WERI-Rb-1 (cell line): ENCODE measurements at regions not wholly inside any gene's neighbourhood (a gene's known extent, or its start where the extent isn't known, plus 50 kb on each side); places are given as distances from the start of the nearest gene placed in this dataset.

Experiments used
- DNase-seq: peaks from one replicate; pipeline ENCODE4 v3.0.0-alpha.2; 2020
- H3K27ac ChIP-seq: fragments of 250-450 bp; sonication (Bioruptor Pico); 2 replicates; pipeline ENCODE4 v1.5.1; 2020; ENCODE audit warnings: mild to moderate bottlenecking, moderate library complexity
- H3K27me3 ChIP-seq: fragments of 250-450 bp; sonication (Bioruptor Pico); 2 replicates; pipeline ENCODE4 v1.5.1; 2021; ENCODE audit warnings: mild to moderate bottlenecking, low read depth, moderate library complexity; ENCODE audit not compliant: insufficient read depth, severe bottlenecking
- H3K36me3 ChIP-seq: fragments of 250-450 bp; sonication (Bioruptor Pico); 2 replicates; pipeline ENCODE4 v1.5.1; 2020; ENCODE audit warnings: mild to moderate bottlenecking, moderate library complexity
- H3K4me3 ChIP-seq: 2 replicates; pipeline ENCODE4 v1.5.1; 2011; ENCODE audit warnings: low read depth, mild to moderate bottlenecking, control low read depth, low read length
- H3K9me3 ChIP-seq: fragments of 250-450 bp; sonication (Bioruptor Pico); 2 replicates; pipeline ENCODE4 v1.5.1; 2021; ENCODE audit warnings: mild to moderate bottlenecking, moderate library complexity; ENCODE audit not compliant: severe bottlenecking
- CTCF ChIP-seq: IDR thresholded peaks from 2 replicates; pipeline ENCODE4 v1.5.1; 2011; ENCODE audit warnings: low read depth, mild to moderate bottlenecking, control low read depth, inconsistent platforms, low read length

- H3K9me3 ChIP-seq: no peaks in the 10 kb centered on the region
- H3K4me3 ChIP-seq: no peak overlapping the region
- no peaks in the 10 kb centered on the region for H3K36me3 ChIP-seq
- no peak for TF ChIP-seq CTCF
- no peaks in the 10 kb centered on the region for H3K27me3 ChIP-seq
- H3K27ac ChIP-seq: no peak overlapping the region
- peak; percentile 46 for DNase-seq
Observed at GRCh38 chr6:147879031-147879580, 370.6 kb downstream of the SAMD5 start.

- DNase-seq: no peak
- Histone ChIP-seq H3K36me3 (no peaks in the 10 kb centered on the region), H3K27ac (no peak overlapping the region), H3K9me3 (no peaks in the 10 kb centered on the region), H3K4me3 (no peak overlapping the region), H3K27me3 (no peaks in the 10 kb centered on the region)
- no peak for TF ChIP-seq CTCF
Observed at GRCh38 chr6:147881432-147881831, 372.9 kb downstream of the SAMD5 start.

DNA sequence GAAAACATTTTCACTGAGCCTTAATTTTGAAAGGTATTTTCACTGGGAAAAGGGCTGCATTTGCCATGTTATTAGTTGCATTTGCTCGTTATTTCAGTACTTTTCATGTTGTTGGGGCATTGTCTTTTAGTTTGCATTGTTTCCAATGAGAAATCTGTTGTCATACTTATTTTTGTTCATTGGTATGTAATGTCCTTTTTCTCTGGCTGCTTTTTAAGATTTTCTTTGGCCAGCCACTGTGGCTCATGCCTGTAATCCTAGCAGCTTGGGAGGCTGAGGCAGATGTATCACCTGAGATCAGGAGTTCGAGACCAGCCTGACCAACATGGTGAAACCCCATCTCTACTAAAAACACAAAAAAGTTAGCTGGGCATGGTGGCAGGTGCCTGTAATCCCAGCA is 379.9 kb downstream of the SAMD5 start:
- no peak overlapping the region for H3K27ac ChIP-seq
- H3K27me3 ChIP-seq: no peaks in the 10 kb centered on the region
- no peaks in the 10 kb centered on the region for H3K9me3 ChIP-seq
- no peak for DNase-seq
- H3K36me3 ChIP-seq: no peaks in the 10 kb centered on the region
- no peak overlapping the region for H3K4me3 ChIP-seq
- no peak for TF ChIP-seq CTCF

DNA sequence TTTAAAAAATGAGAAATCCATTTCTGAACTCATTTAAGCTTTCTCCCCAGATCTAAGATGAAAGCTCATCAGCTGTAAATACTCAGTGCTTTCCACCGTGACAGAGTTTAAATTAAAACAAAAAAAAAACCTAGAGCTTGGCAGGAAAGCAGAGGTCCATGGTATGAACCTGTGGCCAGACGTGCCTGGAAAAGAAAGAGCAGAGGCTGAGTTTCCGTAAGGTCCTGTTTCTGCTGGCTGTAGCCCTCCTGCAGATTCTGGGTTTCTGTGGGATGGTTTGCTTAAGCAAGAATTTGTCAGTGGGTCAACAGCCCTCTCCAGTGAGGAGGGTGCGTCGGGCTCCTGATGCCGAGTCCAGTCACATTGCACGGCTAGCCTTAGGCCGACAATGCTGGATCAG is 383.2 kb downstream of the SAMD5 start:
- H3K36me3 ChIP-seq: no peaks in the 10 kb centered on the region
- H3K9me3 ChIP-seq: no peaks in the 10 kb centered on the region
- DNase-seq: no peak

GRCh38 chr6:147892476-147892875 is 384.0 kb downstream of the SAMD5 start:
- Histone ChIP-seq H3K9me3 (no peaks in the 10 kb centered on the region), H3K36me3 (no peaks in the 10 kb centered on the region), H3K27me3 (no peaks in the 10 kb centered on the region), H3K4me3 (no peak overlapping the region), H3K27ac (peak overlapping the region; percentile 27; the same call in 1 of the 2 replicates)
- DNase-seq: peak; percentile 42
- no peak for TF ChIP-seq CTCF

More for the DNA sequence above, 383.2 kb downstream of the SAMD5 start:
- no peak overlapping the region for H3K27ac ChIP-seq
- no peak for TF ChIP-seq CTCF
- H3K27me3 ChIP-seq: no peaks in the 10 kb centered on the region
- no peak overlapping the region for H3K4me3 ChIP-seq

DNA sequence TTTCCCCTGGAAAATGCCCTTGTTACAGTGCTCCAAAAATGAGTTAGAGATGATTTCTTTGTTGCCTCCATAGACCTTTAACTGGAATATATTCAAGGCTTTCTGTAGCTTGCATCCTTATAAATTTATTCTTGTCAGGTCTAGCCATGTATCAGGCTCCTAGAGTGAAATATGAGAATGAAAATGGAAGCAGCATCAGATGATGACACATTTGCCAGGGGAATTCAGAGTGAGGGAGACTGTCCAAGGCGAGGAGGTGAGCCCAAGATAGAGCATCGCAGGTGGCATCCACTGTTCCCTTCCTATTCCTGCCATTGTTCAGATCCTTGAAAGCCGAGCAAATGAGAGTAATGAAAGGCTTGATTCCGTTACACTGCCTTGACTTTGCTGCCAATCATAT is 386.8 kb downstream of the SAMD5 start:
- Histone ChIP-seq H3K9me3 (no peaks in the 10 kb centered on the region), H3K27me3 (no peaks in the 10 kb centered on the region), H3K27ac (no peak overlapping the region), H3K4me3 (no peak overlapping the region), H3K36me3 (no peaks in the 10 kb centered on the region)
- no peak for TF ChIP-seq CTCF
- DNase-seq: no peak
